Amniotic stem cell (primary cell): ENCODE measurements at regions not wholly inside any gene's neighbourhood (a gene's known extent, or its start where the extent isn't known, plus 50 kb on each side); places are given as distances from the start of the nearest gene placed in this dataset.

Source experiments
- DNase-seq: peaks from one replicate; lab custom pipeline; 2025; lab: John Stamatoyannopoulos, UW

- DNase-seq, result no peak
These were observed 446.0 kb downstream of the FOXO1 start for GRCh38 chr13:40220299-40220935.

DNA sequence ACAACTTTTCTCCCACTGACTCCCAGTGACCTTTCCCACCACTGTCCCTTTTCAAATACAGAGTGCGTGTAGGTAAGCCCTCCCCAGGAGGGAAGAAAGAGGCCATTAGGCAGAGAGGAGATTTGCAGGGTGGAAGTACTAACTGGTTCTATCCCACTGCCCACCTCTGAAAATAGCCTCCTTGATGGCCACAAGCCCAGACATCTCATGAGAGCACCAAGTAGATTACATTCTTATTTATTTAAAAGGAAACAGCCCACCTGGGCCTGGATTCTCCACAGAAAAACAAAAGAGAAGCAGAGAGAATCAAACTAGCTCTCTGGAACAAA is 445.3 kb downstream of the FOXO1 start:
- no peak for DNase-seq

GRCh38 chr13:40221460-40222201 is 444.8 kb downstream of the FOXO1 start:
- DNase-seq, result no peak

DNA sequence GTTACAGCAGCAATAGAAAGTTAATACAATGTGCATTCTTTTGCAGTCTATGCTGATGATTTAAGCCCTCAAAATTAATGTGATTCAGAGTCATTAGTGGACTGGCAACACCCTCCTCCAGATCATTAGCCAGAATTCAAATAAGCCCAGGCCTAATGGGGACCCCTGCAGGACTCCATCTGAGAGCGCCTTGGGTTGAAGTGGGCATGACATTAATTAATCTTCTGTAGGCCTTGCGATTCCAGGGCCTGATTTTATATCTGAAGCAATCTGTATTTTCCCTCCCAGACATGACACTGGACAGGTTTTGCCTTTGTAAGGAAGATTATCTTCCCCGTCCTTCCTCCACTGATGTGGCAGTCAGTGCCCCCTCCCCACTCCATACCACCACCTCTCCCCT is 442.9 kb downstream of the FOXO1 start:
- DNase-seq, result no peak

DNA sequence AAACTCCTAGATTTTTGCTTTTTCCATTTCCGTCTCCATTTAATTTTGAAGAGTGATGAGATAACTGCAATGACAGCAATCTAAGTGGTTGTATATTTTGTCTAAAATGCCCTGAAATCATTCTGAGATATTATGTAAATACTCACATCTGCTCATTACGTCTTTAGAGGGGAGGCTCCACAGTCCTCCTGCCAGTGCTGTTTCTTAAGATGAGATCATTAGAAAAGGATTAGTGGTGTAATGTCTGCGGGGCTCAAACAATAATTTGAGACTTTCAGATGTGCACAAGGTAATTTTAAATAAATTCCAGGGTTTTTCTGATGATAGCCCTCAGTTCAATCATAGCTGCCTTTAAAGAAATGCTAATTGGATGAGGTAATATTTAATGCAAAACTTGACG is 437.9 kb downstream of the FOXO1 start:
- no peak for DNase-seq

- no peak for DNase-seq
These were observed 437.5 kb downstream of the FOXO1 start for GRCh38 chr13:40228990-40229389.

DNA sequence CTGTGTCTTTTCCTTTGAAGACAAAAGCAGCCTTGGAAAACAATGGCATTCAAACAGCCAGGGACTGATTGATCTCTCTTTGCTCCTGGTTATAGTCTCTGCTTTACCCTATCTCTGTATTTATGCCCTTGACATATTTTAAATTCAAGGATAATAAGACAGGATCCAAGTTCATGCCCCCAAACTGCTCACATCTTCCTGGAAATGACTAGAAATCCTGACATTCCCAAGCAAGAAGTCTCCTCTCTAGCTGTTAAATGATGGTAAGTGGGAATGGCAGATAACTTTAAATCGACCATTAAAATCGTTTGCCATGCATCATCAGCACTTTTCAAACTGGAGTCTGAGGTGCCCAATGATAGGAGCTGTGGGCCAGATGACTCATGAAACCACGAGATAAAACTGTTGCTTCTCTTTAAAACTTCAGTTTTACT is 435.6 kb downstream of the FOXO1 start:
- DNase-seq, result no peak

- no peak for DNase-seq
These were observed 435.1 kb downstream of the FOXO1 start for GRCh38 chr13:40231311-40231710.

GRCh38 chr13:40231751-40232150 is 434.7 kb downstream of the FOXO1 start:
- DNase-seq, result no peak

- DNase-seq, result no peak
These were observed 434.0 kb downstream of the FOXO1 start for GRCh38 chr13:40232311-40233040.

DNA sequence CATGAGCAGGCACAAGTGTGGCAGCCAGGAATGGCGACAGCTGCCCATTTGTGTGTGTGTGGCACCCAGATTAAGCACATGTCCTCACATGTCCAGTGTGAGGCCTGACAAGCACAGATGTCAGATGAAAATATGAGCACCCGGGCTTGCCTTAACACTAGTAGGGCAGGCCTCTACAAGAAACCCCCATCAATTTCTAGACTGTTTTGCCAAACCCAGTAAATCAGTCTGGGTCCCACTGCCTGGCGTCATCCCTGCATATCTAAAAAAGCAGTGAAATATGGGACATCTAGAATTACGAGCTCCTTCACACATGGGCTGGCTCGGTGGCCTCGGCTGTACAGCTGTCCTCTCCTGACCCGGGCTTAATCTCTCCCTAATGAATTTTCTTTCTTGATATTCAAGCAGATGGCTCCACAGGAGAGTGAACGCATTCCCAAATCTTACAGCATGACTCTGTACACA is 432.7 kb downstream of the FOXO1 start:
- DNase-seq, result no peak

GRCh38 chr13:40235160-40235796 is 431.2 kb downstream of the FOXO1 start:
- DNase-seq, result no peak

GRCh38 chr13:40236566-40237168 is 429.8 kb downstream of the FOXO1 start:
- no peak for DNase-seq

- no peak for DNase-seq
These were observed 427.7 kb downstream of the FOXO1 start for GRCh38 chr13:40238761-40239160.

DNA sequence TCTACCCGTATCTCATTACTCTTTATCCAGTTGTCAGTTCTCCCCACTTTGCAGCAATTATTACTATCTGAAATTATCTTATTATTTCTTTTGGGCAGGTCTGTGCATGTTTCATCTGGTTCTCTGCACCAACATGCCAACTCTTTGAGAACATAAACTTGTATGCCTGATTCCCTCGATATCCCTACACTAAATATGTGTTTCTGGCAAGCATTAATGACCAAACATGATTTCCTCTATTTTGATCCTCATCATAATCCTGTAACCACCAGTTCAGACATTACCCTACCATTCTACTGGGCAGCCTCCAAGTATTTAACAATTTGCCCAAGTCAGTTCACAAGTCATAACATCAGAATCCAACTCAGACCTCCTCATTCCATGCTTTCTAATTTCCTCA is 426.1 kb downstream of the FOXO1 start:
- no peak for DNase-seq

DNA sequence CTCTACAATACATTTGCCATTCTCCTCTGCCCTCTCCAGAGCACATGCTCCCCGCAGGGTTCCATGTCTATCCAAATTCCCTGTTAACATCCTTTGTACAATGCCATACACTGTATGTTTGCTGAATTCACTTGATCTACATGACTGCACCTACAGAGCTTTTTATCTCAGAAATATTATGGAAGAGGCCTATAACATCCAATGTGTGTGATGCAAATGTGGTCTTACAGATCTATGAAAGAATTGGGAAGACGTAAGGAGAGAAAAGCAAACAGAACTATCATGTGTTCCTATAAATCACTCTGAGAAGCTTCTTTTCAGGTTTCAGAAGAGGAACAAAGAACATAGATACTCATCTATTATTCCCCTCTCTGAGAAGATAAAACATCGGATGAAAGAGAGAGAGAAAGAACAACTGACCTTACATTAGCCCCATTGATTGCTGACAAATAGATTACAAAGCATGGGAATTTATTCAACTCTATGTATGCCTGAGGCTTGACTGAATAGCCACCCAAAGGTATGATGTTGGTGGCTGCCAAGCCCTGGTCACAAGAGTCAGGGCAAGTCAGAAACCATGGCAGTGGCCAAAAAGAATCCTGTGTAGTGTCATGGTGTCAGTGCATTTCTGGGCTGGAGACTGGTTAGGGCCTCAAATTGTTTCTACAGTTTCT is 425.2 kb downstream of the FOXO1 start:
- DNase-seq, result no peak

GRCh38 chr13:40243047-40243446 is 423.4 kb downstream of the FOXO1 start:
- no peak for DNase-seq

DNA sequence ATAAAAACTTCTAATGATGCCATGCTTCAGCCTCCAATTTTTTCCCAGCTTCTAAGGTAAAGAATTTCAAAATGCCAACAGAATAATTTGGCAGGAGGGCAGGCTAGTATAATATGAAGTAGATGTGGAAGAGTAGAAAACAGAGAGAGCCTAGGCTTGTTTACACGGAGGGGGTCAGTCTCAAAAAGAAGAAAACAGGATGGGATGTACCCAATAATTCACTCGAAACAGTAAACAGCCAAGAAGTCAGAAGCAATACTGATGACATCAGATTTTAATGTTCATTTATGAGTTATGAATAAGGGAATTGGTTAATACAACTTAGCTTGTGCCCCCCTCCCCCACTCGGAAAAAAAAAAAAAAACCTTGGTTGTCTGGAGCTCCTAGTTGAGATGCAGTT is 422.5 kb downstream of the FOXO1 start:
- no peak for DNase-seq

DNA sequence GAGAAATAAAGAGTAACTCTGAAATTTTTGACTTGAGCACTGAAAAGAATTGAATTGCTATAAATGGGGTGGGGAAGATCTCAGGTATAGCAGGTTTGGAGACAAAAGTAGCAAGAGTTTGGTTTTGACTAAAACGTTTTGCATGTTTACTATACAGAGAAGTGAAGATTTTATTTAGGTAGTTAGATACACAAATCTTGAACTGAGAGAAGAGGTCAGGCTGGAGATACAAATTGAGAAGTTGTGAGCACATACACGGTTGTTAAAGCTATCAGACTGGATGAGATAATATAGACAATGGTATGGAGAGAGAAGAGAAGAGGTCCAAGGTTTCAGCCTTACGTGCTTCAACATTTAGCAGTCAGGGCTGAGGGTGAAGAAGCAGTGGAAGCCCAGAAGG is 420.9 kb downstream of the FOXO1 start:
- no peak for DNase-seq

GRCh38 chr13:40247845-40248244 is 418.6 kb downstream of the FOXO1 start:
- DNase-seq, result no peak

DNA sequence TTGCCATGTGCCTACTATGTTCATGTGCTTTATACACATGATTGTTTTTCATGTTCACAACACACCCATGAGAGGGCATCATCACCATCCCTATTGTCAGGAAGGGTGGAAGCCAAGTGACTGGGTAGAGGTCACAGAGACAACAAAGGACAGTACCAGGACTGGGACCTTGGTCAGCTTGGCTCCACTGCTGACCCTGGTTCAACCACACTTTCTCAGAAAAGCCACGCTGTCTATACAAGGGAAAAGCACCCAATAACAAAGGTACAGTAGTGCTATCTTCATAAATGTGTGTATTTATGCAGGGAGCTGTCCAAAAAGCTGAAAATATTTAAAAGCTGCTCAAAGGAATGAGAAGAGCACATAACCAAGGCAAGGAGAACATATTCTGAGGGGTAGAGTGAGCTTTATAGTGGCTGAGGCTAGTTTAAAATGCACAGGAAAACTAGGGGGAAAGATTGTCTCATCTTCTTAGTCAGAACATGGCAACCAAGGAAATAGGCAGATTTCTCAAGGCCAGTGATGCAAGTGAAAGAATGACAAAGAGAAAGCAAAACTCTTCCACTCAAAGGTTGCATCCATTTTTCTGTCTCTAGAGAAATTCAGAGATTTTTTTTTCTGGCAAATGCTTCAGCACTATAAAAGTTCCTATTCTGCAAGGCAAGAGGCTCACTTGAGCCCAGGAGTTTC is 415.0 kb downstream of the FOXO1 start:
- no peak for DNase-seq
